PC-9 (cell line): ENCODE measurements at regions not wholly inside any gene's neighbourhood (a gene's known extent, or its start where the extent isn't known, plus 50 kb on each side); places are given as distances from the start of the nearest gene placed in this dataset.
"Not testable (repeated sequence)": the region's sequence is repeated elsewhere in the genome, so short reads cannot be mapped to it uniquely, and the experiment has no call there.

ENCODE experiments used
- BruUV-seq: library from RNA; stranded (reverse); fragments of 400-500 nt; replicated peaks from 2 replicates; lab custom pipeline; 2021; lab: Mats Ljungman, UMichigan
- CTCF ChIA-PET: fragments of 300-600 bp; sonication (Branson Sonifier 250); formaldehyde crosslinking; loops from one replicate; lab custom pipeline; 2022; ENCODE audit warnings: antibody characterized with exemption; lab: Charles Lee
- POLR2A ChIA-PET: fragments of 300-600 bp; sonication (Branson Sonifier 250); formaldehyde crosslinking; loops from one replicate; lab custom pipeline; 2022; ENCODE audit warnings: antibody characterized with exemption; ENCODE audit not compliant: unreplicated experiment; lab: Charles Lee
- DNase-seq, 2 experiments: peaks; one replicate each; pipeline versions ENCODE4 v3.0.0 to v3.0.0-alpha.2; 2015 to 2022; ENCODE audit warnings: mixed read lengths in 1 of 2
- H2AFZ ChIP-seq: fragments of 200-600 bp; sonication (generic); 2 replicates; pipeline ENCODE4 v1.8.1; 2017; ENCODE audit warnings: antibody characterized with exemption
- H3F3A ChIP-seq: fragments of 200-600 bp; sonication (generic); 2 replicates; pipeline ENCODE4 v1.8.1; 2017; ENCODE audit warnings: antibody characterized with exemption, mild to moderate bottlenecking, low read depth; ENCODE audit not compliant: insufficient read depth
- H3K27ac ChIP-seq: fragments of 200-600 bp; sonication (generic); 2 replicates; pipeline ENCODE4 v1.6.1; 2016; ENCODE audit warnings: mixed run types
- H3K27me3 ChIP-seq: fragments of 200-600 bp; sonication (generic); 2 replicates; pipeline ENCODE4 v1.6.1; 2016; ENCODE audit warnings: low read depth, mixed run types; ENCODE audit not compliant: insufficient read depth
- H3K36me3 ChIP-seq: fragments of 200-600 bp; sonication (generic); 2 replicates; pipeline ENCODE4 v1.6.1; 2016; ENCODE audit warnings: low read depth, mixed run types
- H3K4me1 ChIP-seq: fragments of 200-600 bp; sonication (generic); replicated peaks from 2 replicates; pipeline ENCODE4 v1.6.1; 2016; ENCODE audit warnings: mixed run types; ENCODE audit not compliant: insufficient read depth
- H3K4me2 ChIP-seq: fragments of 200-600 bp; sonication (generic); 2 replicates; pipeline ENCODE4 v1.6.1; 2017; ENCODE audit warnings: mixed run types
- H3K4me3 ChIP-seq: fragments of 200-600 bp; sonication (generic); 2 replicates; pipeline ENCODE4 v1.6.1; 2016; ENCODE audit warnings: mixed run types
- H3K79me2 ChIP-seq: fragments of 200-600 bp; sonication (generic); 2 replicates; pipeline ENCODE4 v1.6.1; 2017; ENCODE audit warnings: low read depth, mixed run types
- H3K9me2 ChIP-seq: fragments of 200-600 bp; sonication (generic); 2 replicates; pipeline ENCODE4 v1.8.1; 2017; ENCODE audit warnings: mild to moderate bottlenecking; ENCODE audit not compliant: insufficient read depth
- H3K9me3 ChIP-seq: fragments of 200-600 bp; sonication (generic); 2 replicates; pipeline ENCODE4 v1.8.1; 2016; ENCODE audit warnings: low read depth; ENCODE audit not compliant: insufficient read depth
- H4K20me1 ChIP-seq: fragments of 200-600 bp; sonication (generic); 2 replicates; pipeline ENCODE4 v1.8.1; 2017; ENCODE audit not compliant: insufficient read depth
- CTCF ChIP-seq: fragments of 200-600 bp; sonication (generic); conservative IDR thresholded peaks from 2 replicates; pipeline ENCODE4 v1.6.1; 2017; ENCODE audit warnings: mixed run types, antibody characterized with exemption, mild to moderate bottlenecking, moderate library complexity
- EZH2 ChIP-seq: fragments of 200-600 bp; sonication (generic); IDR thresholded peaks from 2 replicates; pipeline ENCODE4 v1.8.0; 2017; ENCODE audit warnings: antibody characterized with exemption, low read depth
- intact Hi-C: fragments of 100-400 bp; cut with micrococcal nuclease; formaldehyde crosslinking; loops from one replicate; pipeline ENCODE4 v1.10.0; 2022; ENCODE audit not compliant: unreplicated experiment

GRCh38 chr7:21336743-21337142 lies 91.1 kb upstream of the SP4 start:
- H3K4me2 ChIP-seq, result no peak overlapping the region

GRCh38 chr7:21338728-21339164 lies 89.1 kb upstream of the SP4 start:
- no peaks in the 10 kb centered on the region for H3F3A ChIP-seq
- H2AFZ ChIP-seq, result no peak overlapping the region
- H3K36me3 ChIP-seq, result no peaks in the 10 kb centered on the region
- H3K9me3 ChIP-seq, result no peaks in the 10 kb centered on the region
- H3K27me3 ChIP-seq, result peaks cover 8% of the 10 kb centered on the region; the same call in 1 of the 2 replicates
- H3K4me3 ChIP-seq, result no peak overlapping the region
- intact Hi-C loops, result no loop called here
- no peaks in the 10 kb centered on the region for H4K20me1 ChIP-seq
- H3K27ac ChIP-seq, result no peak overlapping the region
- no peak overlapping the region for H3K4me2 ChIP-seq
- ChIA-PET CTCF (interaction anchor here (0.6 kb wide), 1 partner anchor 484 kb away, joined by 3 read pairs; no protein-coding TSS in a partner anchor), POLR2A (interaction anchor here (0.6 kb wide), 1 partner anchor 19 kb away, joined by 5 read pairs; no protein-coding TSS in a partner anchor)
- H3K4me1 ChIP-seq, result no peaks in the 10 kb centered on the region
- no peaks in the 10 kb centered on the region for H3K79me2 ChIP-seq
- H3K9me2 ChIP-seq, result no peaks in the 10 kb centered on the region; the same call in 1 of the 2 replicates
- DNase-seq, result no peak
- TF ChIP-seq CTCF (no peak), EZH2 (no peak)
- BruUV-seq, result no TSS peak

More at GRCh38 chr7:21336743-21337142, 91.1 kb upstream of the SP4 start:
- CTCF ChIA-PET, result no interaction called here
- no peaks in the 10 kb centered on the region; the same call in 1 of the 2 replicates for H3F3A ChIP-seq
- intact Hi-C loops, result no loop called here
- TF ChIP-seq EZH2, result no peak
- TF ChIP-seq CTCF, result no peak
- no peak for DNase-seq
- no peaks in the 10 kb centered on the region for H3K79me2 ChIP-seq
- H3K4me1 ChIP-seq, result no peaks in the 10 kb centered on the region
- H3K27me3 ChIP-seq, result 0 out of 2 replicates have a peak, but pooled peaks cover 2% of the 10 kb centered on the region
- no TSS peak for BruUV-seq
- H4K20me1 ChIP-seq, result no peaks in the 10 kb centered on the region
- no peak overlapping the region for H3K27ac ChIP-seq
- H3K36me3 ChIP-seq, result no peaks in the 10 kb centered on the region
- H2AFZ ChIP-seq, result no peak overlapping the region
- POLR2A ChIA-PET, result no interaction called here
- H3K4me3 ChIP-seq, result no peak overlapping the region
- H3K9me2 ChIP-seq, result no peaks in the 10 kb centered on the region
- no peaks in the 10 kb centered on the region for H3K9me3 ChIP-seq

- H3K9me3 ChIP-seq, H3K4me3 ChIP-seq, H3K4me2 ChIP-seq, H3K4me1 ChIP-seq, H3F3A ChIP-seq, H3K36me3 ChIP-seq, intact Hi-C loops, DNase-seq, H4K20me1 ChIP-seq, CTCF ChIA-PET, H3K79me2 ChIP-seq, H3K9me2 ChIP-seq, H3K27ac ChIP-seq, H2AFZ ChIP-seq, BruUV-seq, POLR2A ChIA-PET: not testable (repeated sequence)
- peaks cover 22% of the 10 kb centered on the region for H3K27me3 ChIP-seq
These were observed 83.0 kb upstream of the SP4 start for GRCh38 chr7:21344900-21345299.

GRCh38 chr7:21345361-21345760 lies 82.5 kb upstream of the SP4 start:
- CTCF ChIA-PET, result no interaction called here
- Histone ChIP-seq H3K79me2 (no peaks in the 10 kb centered on the region), H4K20me1 (no peaks in the 10 kb centered on the region), H2AFZ (no peak overlapping the region), H3K27me3 (peaks cover 22% of the 10 kb centered on the region), H3F3A (no peaks in the 10 kb centered on the region), H3K4me3 (no peak overlapping the region), H3K4me2 (no peak overlapping the region), H3K4me1 (no peaks in the 10 kb centered on the region), H3K9me2 (no peaks in the 10 kb centered on the region; the same call in 1 of the 2 replicates), H3K9me3 (no peaks in the 10 kb centered on the region), H3K36me3 (no peaks in the 10 kb centered on the region), H3K27ac (no peak overlapping the region)
- POLR2A ChIA-PET, result interaction anchor here (0.6 kb wide), 1 partner anchor 104 kb away, joined by 25 read pairs; no protein-coding TSS in a partner anchor
- no peak for DNase-seq
- BruUV-seq, result no TSS peak
- no peak for TF ChIP-seq CTCF
- no peak for TF ChIP-seq EZH2
- intact Hi-C loops, result no loop called here
